ENCODE measurements at regions not wholly inside any gene's neighbourhood (a gene's known extent, or its start where the extent isn't known, plus 50 kb on each side); places are given as distances from the start of the nearest gene placed in this dataset.

- DNase-seq (ENCODE audit: low read depth, low spot score): no peak
- no peak overlapping the region for H3K4me3 ChIP-seq (ENCODE audit: low read depth, low read length)
- ChIA-PET CTCF (no interaction called here), POLR2A (no interaction called here)
- no peak for TF ChIP-seq CTCF (IDR thresholded peaks at IDR 0.05; ENCODE audit: insufficient read depth, low read length, missing control alignments)
These were observed 413.1 kb upstream of the MON1B start for GRCh38 chr16:76777721-76778465.

- H3K4me3 ChIP-seq (ENCODE audit: low read depth, low read length): no peak overlapping the region
- DNase-seq (ENCODE audit: low read depth, low spot score): no peak
- POLR2A ChIA-PET: no interaction called here
- CTCF ChIA-PET: no interaction called here
- no peak for TF ChIP-seq CTCF (IDR thresholded peaks at IDR 0.05; ENCODE audit: insufficient read depth, low read length, missing control alignments)
These were observed 410.4 kb upstream of the MON1B start for GRCh38 chr16:76780556-76780955.

GRCh38 chr16:76784530-76784929 lies 406.5 kb upstream of the MON1B start:
- ChIA-PET POLR2A (no interaction called here), CTCF (no interaction called here)
- H3K4me3 ChIP-seq (ENCODE audit: low read depth, low read length): no peak overlapping the region
- no peak for TF ChIP-seq CTCF (IDR thresholded peaks at IDR 0.05; ENCODE audit: insufficient read depth, low read length, missing control alignments)
- no peak for DNase-seq (ENCODE audit: low read depth, low spot score)

- no peak for DNase-seq (ENCODE audit: low read depth, low spot score)
- TF ChIP-seq CTCF (IDR thresholded peaks at IDR 0.05; ENCODE audit: insufficient read depth, low read length, missing control alignments): no peak
- ChIA-PET CTCF (no interaction called here), POLR2A (no interaction called here)
- H3K4me3 ChIP-seq (ENCODE audit: low read depth, low read length): no peak overlapping the region
These were observed 403.6 kb upstream of the MON1B start for GRCh38 chr16:76787394-76787793.

- POLR2A ChIA-PET: no interaction called here
These were observed 399.8 kb upstream of the MON1B start for GRCh38 chr16:76791151-76791550.

GRCh38 chr16:76796416-76796815 lies 394.6 kb upstream of the MON1B start:
- no peak for DNase-seq (ENCODE audit: low read depth, low spot score)
- TF ChIP-seq CTCF (IDR thresholded peaks at IDR 0.05; ENCODE audit: insufficient read depth, low read length, missing control alignments): no peak
- H3K4me3 ChIP-seq (ENCODE audit: low read depth, low read length): no peak overlapping the region
- ChIA-PET POLR2A (no interaction called here), CTCF (no interaction called here)

More at GRCh38 chr16:76791151-76791550, 399.8 kb upstream of the MON1B start:
- H3K4me3 ChIP-seq (ENCODE audit: low read depth, low read length): no peak overlapping the region
- DNase-seq (ENCODE audit: low read depth, low spot score): no peak
- CTCF ChIA-PET: no interaction called here
- no peak for TF ChIP-seq CTCF (IDR thresholded peaks at IDR 0.05; ENCODE audit: insufficient read depth, low read length, missing control alignments)
